Hepatocyte (in vitro differentiated cells): ENCODE measurements at regions not wholly inside any gene's neighbourhood (a gene's known extent, or its start where the extent isn't known, plus 50 kb on each side); places are given as distances from the start of the nearest gene placed in this dataset.
"Not testable (repeated sequence)": the region's sequence is repeated elsewhere in the genome, so short reads cannot be mapped to it uniquely, and the experiment has no call there.

Source experiments
- DNase-seq: peaks from one replicate; pipeline ENCODE4 v3.0.0-alpha.2; 2016; ENCODE audit warnings: low spot score
- H2AFZ ChIP-seq: fragments of 200-600 bp; sonication (generic); 2 replicates; pipeline ENCODE4 v1.6.0; 2016; ENCODE audit warnings: antibody characterized with exemption, mild to moderate bottlenecking
- H3K27ac ChIP-seq: fragments of 200-600 bp; sonication (generic); 2 replicates; pipeline ENCODE4 v1.5.1; 2016; ENCODE audit warnings: mild to moderate bottlenecking
- H3K27me3 ChIP-seq: fragments of 200-600 bp; sonication (generic); 2 replicates; pipeline ENCODE4 v1.6.1; 2016
- H3K36me3 ChIP-seq: fragments of 200-600 bp; sonication (generic); replicated peaks from 2 replicates; pipeline ENCODE4 v1.5.1; 2016; ENCODE audit warnings: low read depth; ENCODE audit not compliant: insufficient read depth
- H3K4me1 ChIP-seq: fragments of 200-600 bp; sonication (generic); 2 replicates; pipeline ENCODE4 v1.5.1; 2016; ENCODE audit warnings: mild to moderate bottlenecking, moderate library complexity; ENCODE audit not compliant: insufficient read depth
- H3K4me2 ChIP-seq: fragments of 200-600 bp; sonication (generic); 2 replicates; pipeline ENCODE4 v1.6.0; 2016
- H3K4me3 ChIP-seq: fragments of 200-600 bp; sonication (generic); 2 replicates; pipeline ENCODE4 v1.5.1; 2016; ENCODE audit warnings: mild to moderate bottlenecking
- H3K79me2 ChIP-seq: fragments of 200-600 bp; sonication (generic); 2 replicates; pipeline ENCODE4 v1.6.0; 2017; ENCODE audit warnings: mild to moderate bottlenecking
- H3K9me2 ChIP-seq: fragments of 200-600 bp; sonication (generic); replicated peaks from 2 replicates; pipeline ENCODE4 v1.6.0; 2017; ENCODE audit warnings: mild to moderate bottlenecking; ENCODE audit not compliant: insufficient read depth
- H3K9me3 ChIP-seq: fragments of 200-600 bp; sonication (generic); 2 replicates; pipeline ENCODE4 v1.5.1; 2016; ENCODE audit warnings: low read depth, mild to moderate bottlenecking
- H4K20me1 ChIP-seq: fragments of 200-600 bp; sonication (generic); 2 replicates; pipeline ENCODE4 v1.6.0; 2016; ENCODE audit warnings: mild to moderate bottlenecking; ENCODE audit not compliant: insufficient read depth, poor library complexity, severe bottlenecking
- WGBS: methylation state at CpG from one replicate; pipeline ENCODE4 v1.1.6; 2016; ENCODE audit warnings: low lambda C conversion rate; ENCODE audit errors: missing lambda C conversion rate; 5-methylcytosine and 5-hydroxymethylcytosine counted together

DNA sequence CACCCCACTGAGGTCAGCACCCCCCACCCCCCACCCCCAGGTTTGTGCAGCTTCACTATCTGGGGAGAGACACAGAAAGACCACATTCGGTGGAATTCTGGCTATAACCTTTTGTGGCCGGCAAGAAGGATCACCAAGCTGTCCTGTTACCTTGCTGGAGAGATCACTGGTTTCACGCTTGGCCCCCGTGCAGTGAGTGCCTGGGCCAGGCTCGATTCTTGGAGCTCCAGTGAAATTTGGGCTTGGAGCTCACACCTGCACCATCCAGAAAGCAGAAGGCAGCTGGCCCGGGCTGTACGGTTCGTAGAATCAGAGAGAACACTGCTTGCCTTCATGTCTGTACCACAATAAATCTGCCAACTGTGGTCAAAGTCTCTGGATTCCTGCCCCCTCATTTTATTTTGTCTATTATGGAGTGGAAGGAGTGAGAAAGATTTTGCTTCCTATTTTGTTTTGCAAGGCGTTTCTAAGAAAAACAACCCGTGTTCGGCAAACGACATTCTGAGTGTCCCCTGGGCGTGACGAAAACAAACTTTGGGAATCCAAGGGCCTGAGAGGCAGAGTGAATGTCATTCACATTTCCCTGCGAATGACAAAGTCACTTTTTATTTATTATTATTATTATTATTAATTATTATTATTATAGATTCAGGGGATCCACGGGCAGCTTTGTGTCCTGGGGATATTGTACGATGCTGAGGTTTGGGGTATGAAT lies 2845.2 kb downstream of the RPIA start:
- H3K27me3 ChIP-seq, H3K4me1 ChIP-seq, H3K4me2 ChIP-seq, H2AFZ ChIP-seq, H3K27ac ChIP-seq, H3K79me2 ChIP-seq, H3K9me3 ChIP-seq, H4K20me1 ChIP-seq, H3K36me3 ChIP-seq, DNase-seq, H3K4me3 ChIP-seq, H3K9me2 ChIP-seq: not testable (repeated sequence)
- 75% methylated on average over 15 of the region's 17 CpGs for whole genome bisulfite sequencing

DNA sequence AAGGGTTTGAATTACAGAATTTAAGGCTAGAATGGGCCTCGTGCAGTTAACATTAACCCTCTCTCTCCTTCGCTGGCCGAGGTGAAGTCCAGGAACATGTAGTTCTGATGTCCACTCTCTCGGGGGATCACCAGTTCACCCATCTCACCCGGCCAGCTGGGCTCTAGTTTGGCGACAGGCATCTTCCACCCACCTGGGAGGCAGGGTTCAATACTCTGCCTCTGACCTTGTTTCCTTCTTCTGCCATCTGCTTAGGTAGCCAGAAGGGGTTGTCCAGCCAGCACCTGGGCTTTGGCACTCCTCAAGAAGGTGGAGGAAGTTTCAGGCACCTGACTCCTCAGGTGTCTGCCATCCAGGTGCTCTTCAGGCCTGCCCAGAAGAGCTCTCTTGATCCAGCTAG lies 2857.8 kb downstream of the RPIA start:
- H3K9me3 ChIP-seq, H2AFZ ChIP-seq, H3K27ac ChIP-seq, H3K4me1 ChIP-seq, H3K27me3 ChIP-seq, H3K4me3 ChIP-seq, H3K9me2 ChIP-seq, H3K4me2 ChIP-seq, H3K36me3 ChIP-seq, DNase-seq, H4K20me1 ChIP-seq, H3K79me2 ChIP-seq: not testable (repeated sequence)
- WGBS: 76% methylated on average over 6 of the region's 6 CpGs

DNA sequence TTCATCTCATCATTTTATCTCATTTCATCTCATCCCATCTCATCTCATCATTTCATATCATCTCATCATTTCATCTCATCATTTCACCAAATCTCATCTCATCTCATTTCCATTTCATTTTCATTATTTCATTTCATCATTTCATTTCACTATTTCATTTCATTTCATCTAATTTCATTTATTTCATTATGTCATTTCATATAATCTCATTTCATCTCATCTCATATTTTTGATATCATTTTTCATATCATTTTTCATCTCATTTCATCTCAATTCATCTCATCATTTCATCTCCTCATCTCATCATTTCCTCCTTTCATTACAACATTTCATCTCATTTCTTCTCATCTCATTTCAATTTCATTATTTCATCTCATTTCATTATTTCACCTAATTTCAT lies 2866.8 kb downstream of the RPIA start:
- H3K4me1 ChIP-seq, H3K27ac ChIP-seq, DNase-seq: not testable (repeated sequence)

DNA sequence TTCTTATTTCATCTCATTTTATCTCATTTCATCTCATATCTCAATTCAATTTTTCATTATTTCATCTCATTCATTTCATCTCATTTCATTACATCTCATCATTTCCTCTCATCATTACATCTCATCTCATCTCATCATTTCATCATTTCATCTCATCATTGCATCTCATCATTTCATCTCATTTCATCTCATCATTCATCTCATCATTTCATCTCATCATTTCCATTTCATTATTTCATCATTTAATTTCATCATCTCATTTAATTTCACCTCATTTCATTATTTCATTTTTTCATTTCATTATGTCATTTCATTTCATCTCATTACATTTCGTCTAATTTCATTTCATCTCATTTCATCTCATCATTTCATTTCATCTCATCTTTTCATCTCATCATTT lies 2867.8 kb downstream of the RPIA start:
- not testable (repeated sequence) for H3K27me3 ChIP-seq, H3K79me2 ChIP-seq, H3K9me2 ChIP-seq, H3K9me3 ChIP-seq, H3K4me1 ChIP-seq, H3K4me2 ChIP-seq, H3K27ac ChIP-seq, H4K20me1 ChIP-seq, H2AFZ ChIP-seq, H3K36me3 ChIP-seq, DNase-seq, H3K4me3 ChIP-seq
- WGBS: 45% methylated on average over 1 of the region's 1 CpG

More for the DNA sequence above, 2866.8 kb downstream of the RPIA start:
- H3K4me3 ChIP-seq, H3K9me2 ChIP-seq, H3K79me2 ChIP-seq, H2AFZ ChIP-seq, H3K4me2 ChIP-seq, H3K36me3 ChIP-seq, H3K9me3 ChIP-seq, H4K20me1 ChIP-seq, H3K27me3 ChIP-seq: not testable (repeated sequence)

DNA sequence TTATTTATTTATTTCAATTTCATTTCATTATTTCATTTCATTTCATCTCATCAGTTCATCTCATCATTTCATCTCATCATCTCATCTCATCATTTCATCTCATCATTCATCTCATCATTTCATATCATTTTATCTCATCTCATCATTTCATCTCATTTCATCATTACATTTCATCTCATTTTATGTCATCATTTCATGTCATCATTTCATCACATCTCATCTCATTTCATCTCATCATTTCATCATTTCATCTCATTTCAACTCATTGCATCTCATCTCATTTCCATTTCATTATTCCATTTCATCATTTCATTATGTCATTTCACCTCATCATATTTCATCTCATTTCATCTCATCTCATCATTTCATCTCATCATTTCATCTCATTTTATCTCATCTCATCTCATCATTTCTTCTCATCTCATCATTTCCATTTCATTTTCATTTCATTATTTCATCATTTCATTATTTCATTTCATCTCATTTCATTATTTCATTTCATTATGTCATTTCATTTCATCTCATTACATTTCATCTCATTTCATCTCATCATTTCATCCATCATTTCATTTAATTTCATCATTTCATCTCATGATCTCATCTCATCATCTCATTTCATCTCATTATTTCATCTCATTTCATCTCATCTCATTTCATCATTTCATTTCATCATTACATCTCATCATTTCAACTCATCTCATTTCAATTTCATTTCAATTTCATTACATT lies 2868.6 kb downstream of the RPIA start:
- not testable (repeated sequence) for H3K27ac ChIP-seq, H3K9me3 ChIP-seq, H4K20me1 ChIP-seq, H2AFZ ChIP-seq, H3K4me2 ChIP-seq, H3K27me3 ChIP-seq, H3K9me2 ChIP-seq, H3K4me3 ChIP-seq, H3K4me1 ChIP-seq, H3K79me2 ChIP-seq, DNase-seq, H3K36me3 ChIP-seq

DNA sequence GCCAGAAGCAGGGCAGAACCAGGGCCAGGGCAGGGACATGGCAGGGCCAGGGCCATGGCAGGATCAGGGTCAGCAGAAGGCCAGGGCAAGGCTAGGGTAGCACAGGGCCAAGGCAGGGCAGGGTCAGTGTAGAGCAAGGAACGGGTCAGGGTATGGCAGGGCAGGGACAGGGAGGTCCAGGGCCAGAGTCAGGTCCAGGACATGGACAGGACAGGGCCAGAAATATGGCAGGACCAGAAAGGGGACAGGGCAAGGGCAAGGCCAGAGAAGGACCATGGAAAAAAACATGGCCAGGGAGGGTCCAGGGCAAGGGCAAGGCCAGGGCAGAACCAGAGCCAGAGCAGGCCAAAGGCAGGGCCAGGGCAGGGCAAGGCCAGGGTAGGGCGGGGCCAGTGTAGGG lies 2870.7 kb downstream of the RPIA start:
- WGBS: 56% methylated on average over 2 of the region's 2 CpGs
- DNase-seq, H3K9me2 ChIP-seq, H3K9me3 ChIP-seq, H3K27me3 ChIP-seq, H3K4me1 ChIP-seq, H3K4me2 ChIP-seq, H3K79me2 ChIP-seq, H4K20me1 ChIP-seq, H3K4me3 ChIP-seq, H3K27ac ChIP-seq, H3K36me3 ChIP-seq, H2AFZ ChIP-seq: not testable (repeated sequence)

DNA sequence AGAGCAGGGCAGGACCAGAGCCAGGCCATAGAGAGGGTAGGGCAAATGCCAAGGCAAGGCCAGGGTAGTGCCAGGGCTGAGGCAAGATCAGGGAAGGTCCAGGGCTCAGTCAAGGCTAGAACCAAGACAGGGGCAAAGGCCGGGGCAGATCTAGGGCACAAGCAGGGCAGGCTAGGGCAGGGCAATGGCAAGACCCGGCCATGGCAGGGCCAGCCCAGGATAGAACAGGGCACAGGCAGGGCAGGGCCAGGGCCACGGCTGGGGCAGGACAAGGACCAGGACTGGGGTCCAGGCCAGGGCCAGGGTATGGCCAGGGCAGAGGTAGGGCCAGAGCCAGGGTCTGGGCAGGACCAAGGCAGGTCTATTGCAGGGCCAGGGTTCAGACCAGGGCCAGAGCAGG lies 2873.2 kb downstream of the RPIA start:
- not testable (repeated sequence) for DNase-seq, H3K79me2 ChIP-seq, H3K9me3 ChIP-seq, H3K4me2 ChIP-seq, H3K27ac ChIP-seq, H3K4me1 ChIP-seq, H3K36me3 ChIP-seq, H2AFZ ChIP-seq, H3K9me2 ChIP-seq, H4K20me1 ChIP-seq, H3K4me3 ChIP-seq, H3K27me3 ChIP-seq
- 77% methylated on average over 3 of the region's 3 CpGs for WGBS

DNA sequence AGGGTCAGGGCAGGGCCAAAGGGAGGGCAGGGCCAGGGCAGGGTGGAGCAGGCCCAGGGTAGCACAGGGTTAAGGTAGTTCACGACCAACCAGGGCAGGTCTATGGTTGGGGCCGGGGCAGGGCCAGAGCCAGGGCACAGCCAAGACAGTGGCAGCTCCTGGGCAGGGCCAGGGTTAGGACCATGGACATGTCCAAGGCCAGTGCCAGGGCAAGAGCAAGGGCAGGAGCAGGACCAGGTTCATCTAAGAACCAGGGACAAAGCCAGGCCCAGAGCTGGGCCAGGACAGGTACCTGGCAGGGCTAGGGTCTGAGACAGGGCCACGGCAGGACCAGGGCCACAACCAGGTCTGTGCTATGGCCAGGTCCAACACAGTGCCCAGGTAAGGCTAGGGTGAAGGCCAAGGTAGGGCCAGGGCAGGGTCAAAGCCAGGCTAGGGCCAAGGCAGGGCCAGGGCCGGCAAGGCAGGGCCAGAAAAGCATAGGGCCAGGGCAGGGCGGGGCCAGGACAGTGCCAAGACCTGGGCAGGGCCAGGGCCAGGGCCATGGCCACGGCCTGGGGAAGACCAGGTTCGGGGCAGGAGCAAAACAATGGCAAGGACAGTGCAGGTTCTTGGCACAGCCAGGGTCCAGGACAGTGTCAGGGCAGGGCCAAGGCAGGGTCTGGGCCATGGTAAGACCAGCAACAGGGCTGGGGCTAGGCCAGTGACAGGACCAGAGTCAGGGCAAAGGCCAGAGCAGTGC lies 2874.4 kb downstream of the RPIA start:
- not testable (repeated sequence) for H3K4me2 ChIP-seq, H3K27me3 ChIP-seq, H2AFZ ChIP-seq, H3K36me3 ChIP-seq, H3K4me1 ChIP-seq, DNase-seq, H3K4me3 ChIP-seq, H3K27ac ChIP-seq, H3K9me2 ChIP-seq, H3K79me2 ChIP-seq, H4K20me1 ChIP-seq, H3K9me3 ChIP-seq
- WGBS: 63% methylated on average over 6 of the region's 7 CpGs

DNA sequence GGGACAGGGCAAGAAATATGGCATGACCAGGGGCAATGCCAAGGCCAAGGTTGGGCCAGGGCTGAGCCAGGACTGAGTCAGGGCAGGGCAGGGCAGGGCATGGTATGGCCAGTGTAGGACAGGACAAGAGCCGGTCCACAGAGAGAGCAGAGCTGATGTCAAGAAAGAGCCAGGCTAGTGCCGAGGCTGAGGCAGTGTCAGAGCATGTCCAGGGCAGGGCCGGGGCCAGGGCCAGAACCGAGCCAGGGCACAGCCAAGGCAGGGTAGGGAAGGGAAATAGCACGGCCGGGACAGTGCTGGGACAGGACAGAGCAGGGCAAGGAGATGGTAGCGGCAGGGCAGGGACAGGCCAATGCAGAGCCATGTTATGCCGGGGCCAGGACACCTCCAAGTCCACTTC lies 2875.1 kb downstream of the RPIA start:
- WGBS: 85% methylated on average over 8 of the region's 8 CpGs
- not testable (repeated sequence) for H3K4me2 ChIP-seq, H2AFZ ChIP-seq, H3K27me3 ChIP-seq, H4K20me1 ChIP-seq, H3K9me3 ChIP-seq, H3K4me1 ChIP-seq, H3K9me2 ChIP-seq, DNase-seq, H3K27ac ChIP-seq, H3K79me2 ChIP-seq, H3K4me3 ChIP-seq, H3K36me3 ChIP-seq
